T-helper 22 cell (primary cell): ENCODE measurements at regions not wholly inside any gene's neighbourhood (a gene's known extent, or its start where the extent isn't known, plus 50 kb on each side); places are given as distances from the start of the nearest gene placed in this dataset.
"Not testable (repeated sequence)": the region's sequence is repeated elsewhere in the genome, so short reads cannot be mapped to it uniquely, and the experiment has no call there.

Experiments used
- DNase-seq: peaks from one replicate; pipeline ENCODE4 v3.0.0-alpha.2; 2020; ENCODE audit warnings: low read depth

- no peak for DNase-seq
These were observed 225.4 kb upstream of the DAB2 start for GRCh38 chr5:39650008-39650762.

- no peak for DNase-seq
These were observed 224.1 kb upstream of the DAB2 start for GRCh38 chr5:39648848-39649227.

- DNase-seq = no peak
These were observed 223.5 kb upstream of the DAB2 start for GRCh38 chr5:39648085-39648847.

- no peak for DNase-seq
These were observed 215.8 kb upstream of the DAB2 start for GRCh38 chr5:39640552-39640951.

- DNase-seq = no peak
These were observed 214.9 kb upstream of the DAB2 start for GRCh38 chr5:39639618-39640089.

- no peak for DNase-seq
These were observed 214.0 kb upstream of the DAB2 start for GRCh38 chr5:39638813-39639212.

- no peak for DNase-seq
These were observed 208.3 kb upstream of the DAB2 start for GRCh38 chr5:39633057-39633456.

GRCh38 chr5:39631958-39632357, 207.2 kb upstream of the DAB2 start:
- DNase-seq = no peak

GRCh38 chr5:39629946-39630345, 205.2 kb upstream of the DAB2 start:
- no peak for DNase-seq

GRCh38 chr5:39628348-39628747, 203.6 kb upstream of the DAB2 start:
- DNase-seq = no peak

GRCh38 chr5:39624890-39625289, 200.1 kb upstream of the DAB2 start:
- no peak for DNase-seq

- no peak for DNase-seq
These were observed 199.6 kb upstream of the DAB2 start for GRCh38 chr5:39624268-39624886.

GRCh38 chr5:39623291-39623865, 198.6 kb upstream of the DAB2 start:
- DNase-seq = no peak

- DNase-seq = no peak
These were observed 197.5 kb upstream of the DAB2 start for GRCh38 chr5:39622281-39622680.

GRCh38 chr5:39619168-39619818, 194.5 kb upstream of the DAB2 start:
- DNase-seq = no peak

- DNase-seq = no peak
These were observed 193.6 kb upstream of the DAB2 start for GRCh38 chr5:39618391-39618790.

- DNase-seq = no peak
These were observed 191.4 kb upstream of the DAB2 start for GRCh38 chr5:39616131-39616530.

- not testable (repeated sequence) for DNase-seq
These were observed 186.3 kb upstream of the DAB2 start for GRCh38 chr5:39611076-39611475.

GRCh38 chr5:39608024-39608423, 183.2 kb upstream of the DAB2 start:
- DNase-seq = no peak

- no peak for DNase-seq
These were observed 181.8 kb upstream of the DAB2 start for GRCh38 chr5:39606591-39606990.

GRCh38 chr5:39605588-39606575, 181.1 kb upstream of the DAB2 start:
- no peak for DNase-seq
